ENCODE measurements at regions not wholly inside any gene's neighbourhood (a gene's known extent, or its start where the extent isn't known, plus 50 kb on each side); places are given as distances from the start of the nearest gene placed in this dataset.

GRCh38 chr9:106305428-106306133 lies 557.4 kb upstream of the ZNF462 start:
- H3K4me3 ChIP-seq (replicated peaks in 1 of 3; ENCODE audit: insufficient read depth in 1 of 3, low read depth in 1 of 3, low read length in 3 of 3) = no peak overlapping the region
- no TSS peak for BruUV-seq (replicated peaks)
- H2AFZ ChIP-seq (ENCODE audit: low read depth, low read length) = no peak overlapping the region
- no peaks in the 10 kb centered on the region for H3K9me1 ChIP-seq (replicated peaks; ENCODE audit: control insufficient read depth, extremely low read depth, insufficient read depth, low read length)
- peaks cover 5% of the 10 kb centered on the region for H3K9me3 ChIP-seq (replicated peaks; ENCODE audit: control insufficient read depth, insufficient read depth, low read length)
- H3K4me2 ChIP-seq (ENCODE audit: insufficient read depth, low read length) = no peak overlapping the region
- H3K27ac ChIP-seq (ENCODE audit: insufficient read depth, low read depth, low read length) = no peak overlapping the region
- no peak overlapping the region for H3K9ac ChIP-seq (replicated peaks; ENCODE audit: extremely low read depth, insufficient read depth, low read length)
- intact Hi-C loops (cut with micrococcal nuclease) = no loop called here
- DNase-seq (ENCODE audit: low read depth, low spot score) (no peak), FAIRE-seq (no peak)
- no peaks in the 10 kb centered on the region for H3K79me2 ChIP-seq (ENCODE audit: control insufficient read depth, insufficient read depth, low read length)
- H3K4me1 ChIP-seq (ENCODE audit: control insufficient read depth, extremely low read depth, insufficient read depth, low read length) = no peaks in the 10 kb centered on the region
- TF ChIP-seq POLR2AphosphoS5 (IDR thresholded peaks at IDR 0.05; ENCODE audit: insufficient read depth, low read depth, low read length) (no peak), MYC (IDR thresholded peaks at IDR 0.05; ENCODE audit: low read depth, low read length) (no peak), POLR2A (IDR thresholded peaks at IDR 0.05; ENCODE audit: low read depth, low read length) (no peak), GATA2 (IDR thresholded peaks at IDR 0.05; ENCODE audit: insufficient read depth, insufficient read length, low read depth, low read length) (no peak), JUN (IDR thresholded peaks at IDR 0.05; ENCODE audit: borderline replicate concordance, insufficient read depth, insufficient read length, low read depth) (no peak), MAX (IDR thresholded peaks at IDR 0.05; ENCODE audit: insufficient read depth, insufficient read length) (no peak), CTCF (IDR thresholded peaks at IDR 0.05; ENCODE audit: extremely low read depth in 1 of 2, insufficient read depth in 1 of 2, low read depth in 1 of 2, low read length in 2 of 2) (no peak), EZH2 (IDR thresholded peaks at IDR 0.05; ENCODE audit: borderline replicate concordance, low read depth, low read length, severe bottlenecking) (no peak)
- ChIA-PET CTCF (no interaction called here), POLR2A (no interaction called here)
- H3K27me3 ChIP-seq (ENCODE audit: control insufficient read depth in 2 of 2, insufficient read depth in 2 of 2, low read length in 2 of 2) = no peaks in the 10 kb centered on the region
- dilution Hi-C loops (cut with MboI; ENCODE audit: extremely low pct_ligation_motif_present, low sequenced_read_pairs) = no loop called here
- no peaks in the 10 kb centered on the region for H3K36me3 ChIP-seq (ENCODE audit: control insufficient read depth in 2 of 2, extremely low read depth in 1 of 2, insufficient read depth in 2 of 2, low read length in 2 of 2)
- no peaks in the 10 kb centered on the region for H4K20me1 ChIP-seq (replicated peaks; ENCODE audit: control insufficient read depth, extremely low read depth, insufficient read depth, low read length)
